Thyroid gland (tissue), 4 donors: ENCODE measurements at regions not wholly inside any gene's neighbourhood (a gene's known extent, or its start where the extent isn't known, plus 50 kb on each side); places are given as distances from the start of the nearest gene placed in this dataset.

Experiments used
- POLR2A ChIP-seq, 2 donors: fragments of 450-650 bp; IDR thresholded peaks; one replicate each; pipeline ENCODE4 v1.6.1; 2017; ENCODE audit warnings: antibody characterized with exemption in 2 of 2, mild to moderate bottlenecking in 2 of 2, moderate library complexity in 1 of 2
- TF ChIP-seq, protein P1 (sequence below), 6 experiments: fragments of 200-600 bp in 3 of 6; fragments of 450-650 bp in 3 of 6; sonication (generic) in 3 of 6; IDR thresholded peaks; one replicate each; pipeline ENCODE4 v1.5.1; 2016 to 2019; ENCODE audit warnings: antibody characterized with exemption in 6 of 6, mild to moderate bottlenecking in 2 of 6, inconsistent platforms in 1 of 6, moderate library complexity in 1 of 6

DNA sequence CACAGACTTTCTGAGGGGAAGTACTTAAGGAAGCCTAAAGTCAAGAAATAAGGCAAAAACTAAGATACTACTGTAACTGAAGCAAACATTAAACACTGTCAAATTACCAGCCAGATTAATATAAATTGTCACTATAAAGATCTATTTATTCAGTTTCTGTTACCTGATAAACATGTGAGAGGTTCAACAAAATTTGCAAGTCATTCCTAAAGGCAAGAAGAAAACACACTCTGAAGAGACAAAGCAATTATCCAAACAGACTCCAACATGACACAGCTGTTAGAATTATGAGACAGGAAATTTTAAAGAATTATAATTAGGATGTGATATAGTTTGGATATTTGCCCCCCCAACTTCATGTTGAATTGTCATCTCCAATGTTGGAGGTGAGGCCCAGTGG, 140.4 kb upstream of the COL3A1 start:
- TF ChIP-seq, protein P1, sequence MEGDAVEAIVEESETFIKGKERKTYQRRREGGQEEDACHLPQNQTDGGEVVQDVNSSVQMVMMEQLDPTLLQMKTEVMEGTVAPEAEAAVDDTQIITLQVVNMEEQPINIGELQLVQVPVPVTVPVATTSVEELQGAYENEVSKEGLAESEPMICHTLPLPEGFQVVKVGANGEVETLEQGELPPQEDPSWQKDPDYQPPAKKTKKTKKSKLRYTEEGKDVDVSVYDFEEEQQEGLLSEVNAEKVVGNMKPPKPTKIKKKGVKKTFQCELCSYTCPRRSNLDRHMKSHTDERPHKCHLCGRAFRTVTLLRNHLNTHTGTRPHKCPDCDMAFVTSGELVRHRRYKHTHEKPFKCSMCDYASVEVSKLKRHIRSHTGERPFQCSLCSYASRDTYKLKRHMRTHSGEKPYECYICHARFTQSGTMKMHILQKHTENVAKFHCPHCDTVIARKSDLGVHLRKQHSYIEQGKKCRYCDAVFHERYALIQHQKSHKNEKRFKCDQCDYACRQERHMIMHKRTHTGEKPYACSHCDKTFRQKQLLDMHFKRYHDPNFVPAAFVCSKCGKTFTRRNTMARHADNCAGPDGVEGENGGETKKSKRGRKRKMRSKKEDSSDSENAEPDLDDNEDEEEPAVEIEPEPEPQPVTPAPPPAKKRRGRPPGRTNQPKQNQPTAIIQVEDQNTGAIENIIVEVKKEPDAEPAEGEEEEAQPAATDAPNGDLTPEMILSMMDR (IDR thresholded peaks at IDR 0.05), result no peak
- no peak for TF ChIP-seq POLR2A (IDR thresholded peaks at IDR 0.05)
